ENCODE measurements at regions not wholly inside any gene's neighbourhood (a gene's known extent, or its start where the extent isn't known, plus 50 kb on each side); places are given as distances from the start of the nearest gene placed in this dataset.

DNA sequence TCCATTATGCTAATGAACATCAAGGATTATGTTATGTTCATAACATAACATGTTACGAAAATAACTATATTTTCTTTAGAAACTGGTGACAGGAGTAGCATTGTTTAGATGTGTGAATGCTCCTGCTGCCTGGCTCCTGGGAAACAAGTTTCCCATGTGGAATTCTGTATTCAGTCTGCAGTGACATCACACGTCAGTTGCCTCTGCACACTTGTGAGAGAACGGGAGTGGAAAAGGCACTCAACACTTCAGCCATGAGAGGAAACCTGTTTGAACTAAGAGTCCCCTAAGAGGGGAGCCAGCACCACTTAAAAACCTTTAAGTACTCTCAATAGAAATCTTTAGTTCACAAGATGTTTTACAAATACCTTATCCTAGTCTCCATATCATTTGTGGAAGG lies 140.3 kb upstream of the FAM20C start:
- intact Hi-C loops (cut with DNase I): no loop called here
- Histone ChIP-seq H3K4me1 (peaks cover 45 to 53% of the 10 kb centered on the region in 2 donors), H3K4me3 (replicated peaks in 1 of 3) (no peak overlapping the region), H3K36me3 (no peaks in the 10 kb centered on the region), H3K27me3 (no peaks in the 10 kb centered on the region), H3K9me3 (no peaks in the 10 kb centered on the region), H3K27ac (peak overlapping the region; percentile 55 to 89 (median 55))
- peak; percentile 78 to 85 for DNase-seq
- TF ChIP-seq, protein P1, sequence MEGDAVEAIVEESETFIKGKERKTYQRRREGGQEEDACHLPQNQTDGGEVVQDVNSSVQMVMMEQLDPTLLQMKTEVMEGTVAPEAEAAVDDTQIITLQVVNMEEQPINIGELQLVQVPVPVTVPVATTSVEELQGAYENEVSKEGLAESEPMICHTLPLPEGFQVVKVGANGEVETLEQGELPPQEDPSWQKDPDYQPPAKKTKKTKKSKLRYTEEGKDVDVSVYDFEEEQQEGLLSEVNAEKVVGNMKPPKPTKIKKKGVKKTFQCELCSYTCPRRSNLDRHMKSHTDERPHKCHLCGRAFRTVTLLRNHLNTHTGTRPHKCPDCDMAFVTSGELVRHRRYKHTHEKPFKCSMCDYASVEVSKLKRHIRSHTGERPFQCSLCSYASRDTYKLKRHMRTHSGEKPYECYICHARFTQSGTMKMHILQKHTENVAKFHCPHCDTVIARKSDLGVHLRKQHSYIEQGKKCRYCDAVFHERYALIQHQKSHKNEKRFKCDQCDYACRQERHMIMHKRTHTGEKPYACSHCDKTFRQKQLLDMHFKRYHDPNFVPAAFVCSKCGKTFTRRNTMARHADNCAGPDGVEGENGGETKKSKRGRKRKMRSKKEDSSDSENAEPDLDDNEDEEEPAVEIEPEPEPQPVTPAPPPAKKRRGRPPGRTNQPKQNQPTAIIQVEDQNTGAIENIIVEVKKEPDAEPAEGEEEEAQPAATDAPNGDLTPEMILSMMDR (IDR thresholded peaks at IDR 0.05): no peak
- TF ChIP-seq POLR2A (IDR thresholded peaks at IDR 0.05): peak in 1 of 2 donors; percentile 53
- WGBS, 2 donors: 19 to 24% methylated on average over 3 of the region's 3 CpGs

DNA sequence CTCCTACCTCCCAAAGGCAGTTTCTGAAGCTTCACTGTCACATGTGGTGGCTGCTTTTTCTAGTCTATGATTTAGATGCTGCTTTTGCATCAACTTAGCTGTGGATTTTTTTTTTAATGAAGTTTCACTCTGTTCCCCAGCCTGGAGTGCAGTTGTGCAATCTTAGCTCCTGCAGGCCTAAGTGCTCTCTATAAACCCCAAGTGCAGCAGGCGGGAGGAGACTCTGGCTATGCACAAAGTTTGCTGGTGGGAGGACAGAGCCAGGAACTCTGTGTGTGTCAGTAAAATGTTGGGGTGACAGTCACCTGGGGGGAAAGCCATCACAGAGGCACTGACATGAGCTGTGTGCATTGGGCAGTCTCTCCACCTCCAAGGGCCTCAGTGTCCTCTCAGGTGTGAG lies 138.8 kb upstream of the FAM20C start:
- TF ChIP-seq, protein P1 (IDR thresholded peaks at IDR 0.05): no peak
- no peaks in the 10 kb centered on the region for H3K27me3 ChIP-seq
- H3K27ac ChIP-seq: peak overlapping the region in 2 of 3 donors; percentile 24 to 42
- H3K36me3 ChIP-seq: no peaks in the 10 kb centered on the region
- intact Hi-C loops (cut with DNase I): no loop called here
- no peaks in the 10 kb centered on the region for H3K9me3 ChIP-seq
- H3K4me3 ChIP-seq (replicated peaks in 1 of 3): no peak overlapping the region
- peaks cover 53 to 56% of the 10 kb centered on the region in 2 donors for H3K4me1 ChIP-seq
- peak; percentile 68 to 76 for DNase-seq
- WGBS, 2 donors: 13 to 17% methylated on average over 1 of the region's 1 CpG

DNA sequence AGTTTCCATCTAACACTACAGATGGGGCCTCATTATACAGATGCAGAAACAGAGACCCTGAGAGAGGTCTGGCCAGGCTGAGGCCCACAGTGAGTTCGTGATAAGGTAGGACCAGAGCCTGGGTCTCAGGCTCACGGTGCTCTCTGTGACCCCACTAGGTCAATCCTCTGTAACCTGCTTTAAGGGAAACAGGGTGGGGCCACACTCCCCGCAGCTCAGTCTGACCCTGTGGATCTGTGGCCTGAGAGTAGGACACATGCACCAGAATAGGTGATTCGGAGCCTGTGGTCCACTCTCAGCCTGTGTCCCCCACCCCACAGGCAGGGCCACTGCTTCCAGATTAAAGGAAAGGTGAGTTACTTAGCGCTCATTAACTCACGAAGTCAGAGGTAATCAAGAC lies 137.8 kb upstream of the FAM20C start:
- DNase-seq: no peak
- WGBS, 2 donors: 98 to 99% methylated on average over 6 of the region's 6 CpGs

DNA sequence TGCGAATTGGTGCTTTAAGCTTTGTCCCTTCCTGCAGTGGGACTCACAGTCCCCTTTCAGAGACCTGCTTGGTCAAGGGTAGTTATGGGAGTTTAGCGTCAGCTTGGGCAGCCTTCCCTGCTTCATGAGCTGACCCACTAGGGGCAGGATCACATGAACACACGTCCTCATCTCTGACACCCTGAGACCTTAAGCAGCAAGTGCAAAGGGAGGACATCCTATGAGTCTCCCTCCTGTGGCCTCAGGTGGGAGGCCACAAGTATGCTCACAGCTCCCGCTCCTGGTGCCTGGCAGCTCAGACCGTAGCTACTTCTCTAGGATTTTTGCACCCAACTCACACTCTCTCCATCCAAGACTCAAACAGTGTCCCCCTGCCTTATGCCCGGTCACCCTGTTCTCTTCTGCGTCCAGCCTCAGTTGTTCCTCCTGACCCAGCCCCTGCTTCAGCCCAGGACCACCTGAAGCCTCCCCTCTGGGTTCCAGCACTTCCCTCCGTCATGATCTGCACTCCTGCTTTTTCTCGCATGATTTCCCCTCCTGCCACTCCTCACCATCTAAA lies 136.6 kb upstream of the FAM20C start:
- H3K27me3 ChIP-seq: no peaks in the 10 kb centered on the region
- DNase-seq: peak in 1 of 2 donors; percentile 15
- WGBS, 2 donors: 75 to 76% methylated on average over 9 of the region's 9 CpGs
- TF ChIP-seq, protein P1 (IDR thresholded peaks at IDR 0.05): peak in 2 of 6 experiments; percentile 5 to 7
- TF ChIP-seq POLR2A (IDR thresholded peaks at IDR 0.05): no peak
- H3K4me1 ChIP-seq: peaks cover 47 to 49% of the 10 kb centered on the region in 2 donors
- no peak overlapping the region for H3K4me3 ChIP-seq (replicated peaks in 1 of 3)
- peak overlapping the region; percentile 45 to 82 (median 75) for H3K27ac ChIP-seq
- no peaks in the 10 kb centered on the region for H3K9me3 ChIP-seq
- intact Hi-C loops (cut with DNase I): no loop called here
- H3K36me3 ChIP-seq: no peaks in the 10 kb centered on the region

More for the DNA sequence above, 137.8 kb upstream of the FAM20C start:
- no peaks in the 10 kb centered on the region for H3K9me3 ChIP-seq
- TF ChIP-seq POLR2A (IDR thresholded peaks at IDR 0.05): no peak
- TF ChIP-seq, protein P1 (IDR thresholded peaks at IDR 0.05): no peak
- no peak overlapping the region for H3K4me3 ChIP-seq (replicated peaks in 1 of 3)
- H3K4me1 ChIP-seq: peaks cover 53 to 56% of the 10 kb centered on the region in 2 donors
- H3K36me3 ChIP-seq: no peaks in the 10 kb centered on the region
- no peaks in the 10 kb centered on the region for H3K27me3 ChIP-seq
- H3K27ac ChIP-seq: no peak overlapping the region
- intact Hi-C loops (cut with DNase I): no loop called here

DNA sequence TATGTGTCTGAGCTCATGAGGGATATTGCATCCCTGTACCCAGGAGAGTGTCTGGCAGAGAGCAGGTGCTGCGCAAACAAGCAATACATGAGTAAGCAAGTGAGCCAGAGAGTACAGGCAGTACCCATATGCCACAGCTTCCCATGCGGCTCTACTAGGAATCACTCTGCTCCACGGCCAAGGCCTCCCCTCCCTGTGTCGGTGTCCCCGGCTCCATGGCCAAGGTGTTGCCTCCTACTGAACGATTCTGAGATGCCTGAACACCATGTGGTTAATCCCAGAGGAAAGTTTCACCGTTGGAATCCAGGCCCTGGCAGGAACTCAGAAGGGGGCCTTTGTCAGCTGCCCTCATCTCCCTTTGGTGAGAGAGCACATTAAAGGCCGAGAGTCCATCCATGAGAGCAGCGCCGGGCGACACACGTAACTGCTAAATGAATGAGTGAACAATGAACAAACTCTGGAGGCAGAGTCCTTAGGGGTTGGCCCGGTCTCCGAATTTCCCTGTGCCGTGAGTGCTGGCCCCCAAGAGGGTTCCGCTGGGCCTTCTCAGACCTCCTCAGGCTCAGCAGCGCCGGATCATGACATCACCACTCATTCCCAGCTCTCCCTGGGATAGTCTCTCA lies 136.0 kb upstream of the FAM20C start:
- Histone ChIP-seq H3K9me3 (no peaks in the 10 kb centered on the region), H3K27me3 (no peaks in the 10 kb centered on the region), H3K4me3 (replicated peaks in 1 of 3) (no peak overlapping the region), H3K27ac (peak overlapping the region; percentile 69 to 82 (median 75)), H3K36me3 (no peaks in the 10 kb centered on the region), H3K4me1 (peaks cover 40 to 45% of the 10 kb centered on the region in 2 donors)
- whole genome bisulfite sequencing, 2 donors: 30 to 47% methylated on average over 6 to 13 of the region's 18 CpGs
- DNase-seq: peak; percentile 89 to 90
- TF ChIP-seq POLR2A (IDR thresholded peaks at IDR 0.05): peak in 1 of 2 donors; percentile 64
- TF ChIP-seq, protein P1 (IDR thresholded peaks at IDR 0.05): peak in 1 of 6 experiments; percentile 34
- intact Hi-C loops (cut with DNase I): no loop called here

Measured in thyroid gland (tissue), 4 donors.